ENCODE measurements at regions not wholly inside any gene's neighbourhood (a gene's known extent, or its start where the extent isn't known, plus 50 kb on each side); places are given as distances from the start of the nearest gene placed in this dataset.

DNA sequence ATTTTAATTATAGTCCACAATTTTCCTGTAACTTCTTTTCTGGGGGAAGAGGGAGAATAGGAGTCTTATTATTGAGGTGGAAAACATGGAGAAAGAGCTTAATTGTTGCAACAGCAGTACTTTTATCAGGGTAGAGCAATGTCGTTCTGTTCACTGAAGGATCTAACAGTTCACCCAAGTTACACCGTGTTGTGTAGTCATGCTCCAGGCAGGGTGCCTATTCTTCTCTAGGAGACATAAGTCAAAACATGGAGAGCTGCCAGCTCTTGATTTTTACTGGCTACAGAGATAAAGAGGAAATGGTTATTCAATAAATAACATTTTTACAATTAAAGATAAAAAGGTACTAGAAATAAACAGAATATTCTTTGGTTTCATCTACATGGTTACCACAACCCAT is 594.3 kb upstream of the NETO1 start:
- TF ChIP-seq, protein P1, sequence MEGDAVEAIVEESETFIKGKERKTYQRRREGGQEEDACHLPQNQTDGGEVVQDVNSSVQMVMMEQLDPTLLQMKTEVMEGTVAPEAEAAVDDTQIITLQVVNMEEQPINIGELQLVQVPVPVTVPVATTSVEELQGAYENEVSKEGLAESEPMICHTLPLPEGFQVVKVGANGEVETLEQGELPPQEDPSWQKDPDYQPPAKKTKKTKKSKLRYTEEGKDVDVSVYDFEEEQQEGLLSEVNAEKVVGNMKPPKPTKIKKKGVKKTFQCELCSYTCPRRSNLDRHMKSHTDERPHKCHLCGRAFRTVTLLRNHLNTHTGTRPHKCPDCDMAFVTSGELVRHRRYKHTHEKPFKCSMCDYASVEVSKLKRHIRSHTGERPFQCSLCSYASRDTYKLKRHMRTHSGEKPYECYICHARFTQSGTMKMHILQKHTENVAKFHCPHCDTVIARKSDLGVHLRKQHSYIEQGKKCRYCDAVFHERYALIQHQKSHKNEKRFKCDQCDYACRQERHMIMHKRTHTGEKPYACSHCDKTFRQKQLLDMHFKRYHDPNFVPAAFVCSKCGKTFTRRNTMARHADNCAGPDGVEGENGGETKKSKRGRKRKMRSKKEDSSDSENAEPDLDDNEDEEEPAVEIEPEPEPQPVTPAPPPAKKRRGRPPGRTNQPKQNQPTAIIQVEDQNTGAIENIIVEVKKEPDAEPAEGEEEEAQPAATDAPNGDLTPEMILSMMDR (IDR thresholded peaks at IDR 0.05): no peak
- TF ChIP-seq ZFX (IDR thresholded peaks at IDR 0.05; ENCODE audit: borderline replicate concordance): no peak

Data from 22Rv1 (cell line).